Epithelial cell of esophagus (primary cell): ENCODE measurements at regions not wholly inside any gene's neighbourhood (a gene's known extent, or its start where the extent isn't known, plus 50 kb on each side); places are given as distances from the start of the nearest gene placed in this dataset.

Experiments
- DNase-seq: peaks from one replicate; pipeline ENCODE4 v3.0.0; 2010; ENCODE audit warnings: low read depth
- H3K4me3 ChIP-seq: 2 replicates; pipeline ENCODE4 v1.5.1; 2011; ENCODE audit warnings: mild to moderate bottlenecking, low read length, control low read depth
- TF ChIP-seq, protein P1 (sequence below): IDR thresholded peaks from 2 replicates; pipeline ENCODE4 v1.5.1; 2011; ENCODE audit warnings: low read depth, mild to moderate bottlenecking, low read length, control low read depth, inconsistent platforms; ENCODE audit not compliant: insufficient read depth; ENCODE audit errors: missing control alignments

GRCh38 chr18:76672627-76673026 lies 149.7 kb upstream of the ZNF236 start:
- peak; percentile 35 for DNase-seq
- H3K4me3 ChIP-seq, result no peak overlapping the region
- TF ChIP-seq, protein P1, sequence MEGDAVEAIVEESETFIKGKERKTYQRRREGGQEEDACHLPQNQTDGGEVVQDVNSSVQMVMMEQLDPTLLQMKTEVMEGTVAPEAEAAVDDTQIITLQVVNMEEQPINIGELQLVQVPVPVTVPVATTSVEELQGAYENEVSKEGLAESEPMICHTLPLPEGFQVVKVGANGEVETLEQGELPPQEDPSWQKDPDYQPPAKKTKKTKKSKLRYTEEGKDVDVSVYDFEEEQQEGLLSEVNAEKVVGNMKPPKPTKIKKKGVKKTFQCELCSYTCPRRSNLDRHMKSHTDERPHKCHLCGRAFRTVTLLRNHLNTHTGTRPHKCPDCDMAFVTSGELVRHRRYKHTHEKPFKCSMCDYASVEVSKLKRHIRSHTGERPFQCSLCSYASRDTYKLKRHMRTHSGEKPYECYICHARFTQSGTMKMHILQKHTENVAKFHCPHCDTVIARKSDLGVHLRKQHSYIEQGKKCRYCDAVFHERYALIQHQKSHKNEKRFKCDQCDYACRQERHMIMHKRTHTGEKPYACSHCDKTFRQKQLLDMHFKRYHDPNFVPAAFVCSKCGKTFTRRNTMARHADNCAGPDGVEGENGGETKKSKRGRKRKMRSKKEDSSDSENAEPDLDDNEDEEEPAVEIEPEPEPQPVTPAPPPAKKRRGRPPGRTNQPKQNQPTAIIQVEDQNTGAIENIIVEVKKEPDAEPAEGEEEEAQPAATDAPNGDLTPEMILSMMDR, result no peak

GRCh38 chr18:76670564-76671288 lies 151.6 kb upstream of the ZNF236 start:
- no peak overlapping the region for H3K4me3 ChIP-seq
- TF ChIP-seq, protein P1, result no peak
- DNase-seq, result no peak

GRCh38 chr18:76668546-76668945 lies 153.8 kb upstream of the ZNF236 start:
- H3K4me3 ChIP-seq, result no peak overlapping the region
- TF ChIP-seq, protein P1, result no peak
- no peak for DNase-seq

DNA sequence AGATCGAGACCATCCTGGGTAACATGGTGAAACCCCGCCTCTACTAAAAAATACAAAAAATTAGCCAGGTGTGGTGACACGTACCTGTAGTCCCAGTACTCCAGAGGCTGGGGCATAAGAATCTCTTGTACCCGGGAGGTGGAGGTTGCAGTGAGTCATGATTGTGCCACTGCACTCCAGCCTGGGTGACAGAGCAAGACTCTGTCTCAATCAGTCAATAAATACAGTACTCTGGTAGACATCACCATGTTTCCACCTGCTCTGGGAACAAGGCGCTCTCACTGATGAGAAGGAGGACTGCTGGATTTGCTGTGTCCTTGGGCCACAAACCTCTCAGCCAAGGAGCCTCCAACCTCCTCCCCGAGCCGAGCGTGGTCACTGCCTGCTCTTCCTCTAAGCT lies 154.2 kb upstream of the ZNF236 start:
- TF ChIP-seq, protein P1, result no peak
- no peak for DNase-seq
- H3K4me3 ChIP-seq, result no peak overlapping the region

GRCh38 chr18:76667603-76668002 lies 154.8 kb upstream of the ZNF236 start:
- no peak for DNase-seq
- TF ChIP-seq, protein P1, result no peak
- H3K4me3 ChIP-seq, result no peak overlapping the region

DNA sequence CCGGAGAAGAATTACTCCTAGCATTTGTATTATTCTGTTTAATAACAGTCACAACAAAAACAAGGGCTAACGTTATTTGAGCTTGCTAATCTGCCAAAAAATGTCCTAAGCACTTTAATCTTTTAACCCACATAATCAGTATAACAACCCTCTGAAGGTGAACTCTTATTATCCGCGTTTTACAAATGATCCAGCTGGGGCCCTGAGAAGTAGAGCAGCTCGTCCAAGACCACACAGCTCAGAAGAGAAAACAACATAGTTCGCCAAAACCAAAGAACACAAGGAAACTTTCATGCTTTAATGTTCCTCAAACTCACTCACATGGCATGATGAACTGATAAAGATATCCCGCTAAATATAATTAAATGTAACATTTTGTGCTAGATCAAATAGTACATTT lies 159.7 kb upstream of the ZNF236 start:
- TF ChIP-seq, protein P1, result no peak
- H3K4me3 ChIP-seq, result no peak overlapping the region
- DNase-seq, result no peak
